HG02642 (cell line): ENCODE measurements at regions not wholly inside any gene's neighbourhood (a gene's known extent, or its start where the extent isn't known, plus 50 kb on each side); places are given as distances from the start of the nearest gene placed in this dataset.
"Not testable (repeated sequence)": the region's sequence is repeated elsewhere in the genome, so short reads cannot be mapped to it uniquely, and the experiment has no call there.

Experiments used
- ATAC-seq: cut with Tn5 transposase; IDR thresholded peaks from one replicate; pipeline ENCODE4 v1.9.1; 2021; ENCODE audit warnings: mild to moderate bottlenecking; ENCODE audit not compliant: unreplicated experiment, poor library complexity

GRCh38 chr7:32659853-32660252 is 164.6 kb downstream of the AVL9 start:
- no peak for ATAC-seq

- peak; percentile 59 for ATAC-seq
These were observed 163.2 kb downstream of the AVL9 start for GRCh38 chr7:32658467-32658869.

- ATAC-seq: peak; percentile 33
These were observed 162.7 kb downstream of the AVL9 start for GRCh38 chr7:32658034-32658433.

GRCh38 chr7:32654549-32654948 is 159.3 kb downstream of the AVL9 start:
- not testable (repeated sequence) for ATAC-seq

GRCh38 chr7:32650356-32650755 is 155.1 kb downstream of the AVL9 start:
- ATAC-seq: not testable (repeated sequence)

- no peak for ATAC-seq
These were observed 153.3 kb downstream of the AVL9 start for GRCh38 chr7:32648408-32649156.

- ATAC-seq: not testable (repeated sequence)
These were observed 150.0 kb downstream of the AVL9 start for GRCh38 chr7:32645255-32645654.

GRCh38 chr7:32643194-32643593 is 147.9 kb downstream of the AVL9 start:
- no peak for ATAC-seq

- ATAC-seq: no peak
These were observed 143.8 kb downstream of the AVL9 start for GRCh38 chr7:32639122-32639521.

GRCh38 chr7:32638479-32639121 is 143.3 kb downstream of the AVL9 start:
- ATAC-seq: peak; percentile 76
